Vagina (tissue), 2 donors: ENCODE measurements at regions not wholly inside any gene's neighbourhood (a gene's known extent, or its start where the extent isn't known, plus 50 kb on each side); places are given as distances from the start of the nearest gene placed in this dataset.

Experiments used
- POLR2A ChIP-seq, 2 donors: fragments of 450-650 bp; IDR thresholded peaks; one replicate each; pipeline ENCODE4 v1.6.1; 2017; ENCODE audit warnings: antibody characterized with exemption in 2 of 2, mild to moderate bottlenecking in 2 of 2, moderate library complexity in 2 of 2
- TF ChIP-seq, protein P1 (sequence below), 3 experiments: fragments of 450-650 bp in 2 of 3; fragments of 200-600 bp in 1 of 3; sonication (generic) in 1 of 3; IDR thresholded peaks; one replicate each; pipeline ENCODE4 v1.5.1; 2017 to 2019; ENCODE audit warnings: antibody characterized with exemption in 3 of 3, mild to moderate bottlenecking in 2 of 3, moderate library complexity in 2 of 3

DNA sequence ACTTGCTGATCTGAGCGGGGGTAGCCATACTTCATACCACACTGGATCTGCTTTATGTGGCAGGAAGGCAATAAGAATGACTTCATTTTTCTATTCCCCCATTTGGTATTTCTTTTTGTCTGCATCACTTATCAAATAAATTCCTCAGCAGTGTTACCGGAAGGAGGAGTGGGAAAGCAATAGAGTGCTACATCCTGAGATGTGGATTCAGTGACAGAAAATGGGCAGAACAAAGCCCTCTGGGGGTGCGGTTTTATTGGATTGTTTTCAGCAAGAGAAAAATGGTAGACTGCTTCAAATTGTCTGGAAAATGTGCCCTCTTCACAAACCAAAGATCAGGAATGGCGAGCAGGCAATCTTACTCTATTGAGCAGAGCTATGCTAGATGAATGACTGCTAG is 751.9 kb upstream of the NEGR1 start:
- TF ChIP-seq, protein P1, sequence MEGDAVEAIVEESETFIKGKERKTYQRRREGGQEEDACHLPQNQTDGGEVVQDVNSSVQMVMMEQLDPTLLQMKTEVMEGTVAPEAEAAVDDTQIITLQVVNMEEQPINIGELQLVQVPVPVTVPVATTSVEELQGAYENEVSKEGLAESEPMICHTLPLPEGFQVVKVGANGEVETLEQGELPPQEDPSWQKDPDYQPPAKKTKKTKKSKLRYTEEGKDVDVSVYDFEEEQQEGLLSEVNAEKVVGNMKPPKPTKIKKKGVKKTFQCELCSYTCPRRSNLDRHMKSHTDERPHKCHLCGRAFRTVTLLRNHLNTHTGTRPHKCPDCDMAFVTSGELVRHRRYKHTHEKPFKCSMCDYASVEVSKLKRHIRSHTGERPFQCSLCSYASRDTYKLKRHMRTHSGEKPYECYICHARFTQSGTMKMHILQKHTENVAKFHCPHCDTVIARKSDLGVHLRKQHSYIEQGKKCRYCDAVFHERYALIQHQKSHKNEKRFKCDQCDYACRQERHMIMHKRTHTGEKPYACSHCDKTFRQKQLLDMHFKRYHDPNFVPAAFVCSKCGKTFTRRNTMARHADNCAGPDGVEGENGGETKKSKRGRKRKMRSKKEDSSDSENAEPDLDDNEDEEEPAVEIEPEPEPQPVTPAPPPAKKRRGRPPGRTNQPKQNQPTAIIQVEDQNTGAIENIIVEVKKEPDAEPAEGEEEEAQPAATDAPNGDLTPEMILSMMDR (IDR thresholded peaks at IDR 0.05), result no peak
- no peak for TF ChIP-seq POLR2A (IDR thresholded peaks at IDR 0.05)
